Prostate gland (tissue), 2 donors: ENCODE measurements at regions not wholly inside any gene's neighbourhood (a gene's known extent, or its start where the extent isn't known, plus 50 kb on each side); places are given as distances from the start of the nearest gene placed in this dataset.

Experiments
- CTCF ChIP-seq, 4 experiments: fragments of 200-600 bp in 2 of 4; fragments of 450-650 bp in 2 of 4; sonication (generic) in 2 of 4; IDR thresholded peaks; 1 replicate in 3 of 4; 2 replicates in 1 of 4; pipeline ENCODE4 v1.5.1; 2016 to 2019; ENCODE audit warnings: antibody characterized with exemption in 4 of 4, mild to moderate bottlenecking in 2 of 4, moderate library complexity in 2 of 4
- POLR2A ChIP-seq: fragments of 450-650 bp; IDR thresholded peaks from one replicate; pipeline ENCODE4 v1.6.1; 2016; ENCODE audit warnings: antibody characterized with exemption, mild to moderate bottlenecking
- POLR2AphosphoS5 ChIP-seq: sonication (generic); formaldehyde crosslinking; IDR thresholded peaks from one replicate; pipeline ENCODE4 v1.6.1; 2017; ENCODE audit warnings: antibody characterized with exemption

GRCh38 chr20:19935842-19936241, 81.3 kb upstream of the NAA20 start:
- TF ChIP-seq CTCF (IDR thresholded peaks at IDR 0.05) (no peak), POLR2AphosphoS5 (peak; percentile 81), POLR2A (peak; percentile 52)
